ENCODE measurements at regions not wholly inside any gene's neighbourhood (a gene's known extent, or its start where the extent isn't known, plus 50 kb on each side); places are given as distances from the start of the nearest gene placed in this dataset.

DNA sequence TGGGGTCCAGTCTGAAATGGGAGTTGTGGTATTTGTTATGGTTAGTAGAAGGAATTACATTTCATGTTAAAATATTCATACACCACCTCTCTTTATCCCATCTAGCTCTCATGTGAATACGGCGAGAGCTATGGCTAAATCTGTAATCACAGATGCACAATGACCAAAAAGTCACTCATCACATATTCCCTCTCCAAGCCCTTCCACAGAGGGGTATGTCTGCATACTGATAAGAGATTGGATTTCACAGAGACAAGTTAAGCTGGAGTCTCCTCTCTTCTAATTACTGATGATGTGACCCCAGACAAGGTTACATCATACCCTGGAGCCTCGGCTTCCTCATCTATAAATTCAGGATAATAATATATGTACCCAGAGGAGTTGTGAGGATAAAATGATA lies 237.8 kb upstream of the RHOBTB1 start:
- no peak overlapping the region for H3K4me3 ChIP-seq (ENCODE audit: low read depth, low read length)
- no peak overlapping the region for H3K4me2 ChIP-seq (ENCODE audit: low read length)
- H3K9ac ChIP-seq: no peak overlapping the region
- H3K4me1 ChIP-seq: no peaks in the 10 kb centered on the region
- no peaks in the 10 kb centered on the region for H3K36me3 ChIP-seq (ENCODE audit: control insufficient read depth, insufficient read depth, low read length)
- H3K27ac ChIP-seq: no peak overlapping the region
- H2AFZ ChIP-seq: no peak overlapping the region
- H3K27me3 ChIP-seq (ENCODE audit: control insufficient read depth, insufficient read depth, low read length): no peaks in the 10 kb centered on the region
- no peaks in the 10 kb centered on the region for H3K9me3 ChIP-seq (ENCODE audit: control insufficient read depth, low read length)
- TF ChIP-seq, protein P1, sequence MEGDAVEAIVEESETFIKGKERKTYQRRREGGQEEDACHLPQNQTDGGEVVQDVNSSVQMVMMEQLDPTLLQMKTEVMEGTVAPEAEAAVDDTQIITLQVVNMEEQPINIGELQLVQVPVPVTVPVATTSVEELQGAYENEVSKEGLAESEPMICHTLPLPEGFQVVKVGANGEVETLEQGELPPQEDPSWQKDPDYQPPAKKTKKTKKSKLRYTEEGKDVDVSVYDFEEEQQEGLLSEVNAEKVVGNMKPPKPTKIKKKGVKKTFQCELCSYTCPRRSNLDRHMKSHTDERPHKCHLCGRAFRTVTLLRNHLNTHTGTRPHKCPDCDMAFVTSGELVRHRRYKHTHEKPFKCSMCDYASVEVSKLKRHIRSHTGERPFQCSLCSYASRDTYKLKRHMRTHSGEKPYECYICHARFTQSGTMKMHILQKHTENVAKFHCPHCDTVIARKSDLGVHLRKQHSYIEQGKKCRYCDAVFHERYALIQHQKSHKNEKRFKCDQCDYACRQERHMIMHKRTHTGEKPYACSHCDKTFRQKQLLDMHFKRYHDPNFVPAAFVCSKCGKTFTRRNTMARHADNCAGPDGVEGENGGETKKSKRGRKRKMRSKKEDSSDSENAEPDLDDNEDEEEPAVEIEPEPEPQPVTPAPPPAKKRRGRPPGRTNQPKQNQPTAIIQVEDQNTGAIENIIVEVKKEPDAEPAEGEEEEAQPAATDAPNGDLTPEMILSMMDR (IDR thresholded peaks at IDR 0.05): no peak
- no peaks in the 10 kb centered on the region for H3K79me2 ChIP-seq

DNA sequence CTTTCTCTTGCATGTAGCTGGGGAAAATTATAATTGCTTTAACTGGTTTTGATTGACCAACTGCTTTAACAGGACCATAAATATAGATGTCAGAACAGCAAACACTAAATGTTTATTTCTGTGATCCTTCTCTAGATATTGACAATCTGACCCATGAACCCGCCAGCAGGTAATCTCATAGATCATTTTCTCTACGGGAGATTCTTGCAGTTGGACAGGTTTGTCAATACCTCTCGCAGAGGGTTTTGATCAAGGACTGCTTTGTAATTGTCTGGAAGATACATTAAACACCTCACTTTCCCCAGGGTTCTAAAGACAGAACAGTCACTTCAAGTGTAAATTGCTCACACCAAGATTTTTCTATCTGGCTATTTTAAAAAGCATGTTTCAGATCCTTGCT lies 235.8 kb upstream of the RHOBTB1 start:
- Histone ChIP-seq H3K9me3 (ENCODE audit: control insufficient read depth, low read length) (no peaks in the 10 kb centered on the region), H3K9ac (no peak overlapping the region), H3K79me2 (no peaks in the 10 kb centered on the region), H3K27ac (no peak overlapping the region), H3K27me3 (ENCODE audit: control insufficient read depth, insufficient read depth, low read length) (no peaks in the 10 kb centered on the region), H2AFZ (no peak overlapping the region), H3K36me3 (ENCODE audit: control insufficient read depth, insufficient read depth, low read length) (no peaks in the 10 kb centered on the region), H3K4me1 (no peaks in the 10 kb centered on the region), H3K4me3 (ENCODE audit: low read depth, low read length) (no peak overlapping the region), H3K4me2 (ENCODE audit: low read length) (no peak overlapping the region)
- TF ChIP-seq, protein P1 (IDR thresholded peaks at IDR 0.05): no peak

DNA sequence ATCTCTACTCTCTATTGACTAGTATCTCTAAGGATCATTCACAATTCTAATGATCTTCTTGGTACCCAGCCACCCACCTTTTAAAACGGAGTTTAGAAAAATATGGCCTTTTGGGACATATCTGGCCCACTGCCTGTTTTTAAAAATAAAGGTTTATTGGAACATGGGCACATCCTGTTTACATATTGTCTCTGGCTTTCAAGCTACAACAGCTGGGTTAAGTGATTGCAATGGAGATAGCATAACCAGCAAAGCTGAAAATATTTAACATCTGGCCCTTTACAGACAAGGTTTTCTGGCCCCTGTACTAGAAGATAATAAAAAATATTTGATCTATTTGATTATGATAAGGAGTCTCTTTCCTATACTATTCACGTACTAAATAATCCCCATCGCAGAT lies 232.4 kb upstream of the RHOBTB1 start:
- Histone ChIP-seq H3K27ac (no peak overlapping the region), H3K9me3 (ENCODE audit: control insufficient read depth, low read length) (no peaks in the 10 kb centered on the region), H3K4me1 (no peaks in the 10 kb centered on the region), H3K4me2 (ENCODE audit: low read length) (no peak overlapping the region), H3K36me3 (ENCODE audit: control insufficient read depth, insufficient read depth, low read length) (no peaks in the 10 kb centered on the region), H3K9ac (no peak overlapping the region), H3K27me3 (ENCODE audit: control insufficient read depth, insufficient read depth, low read length) (no peaks in the 10 kb centered on the region), H3K79me2 (no peaks in the 10 kb centered on the region), H2AFZ (no peak overlapping the region), H3K4me3 (ENCODE audit: low read depth, low read length) (no peak overlapping the region)
- TF ChIP-seq, protein P1 (IDR thresholded peaks at IDR 0.05): no peak

DNA sequence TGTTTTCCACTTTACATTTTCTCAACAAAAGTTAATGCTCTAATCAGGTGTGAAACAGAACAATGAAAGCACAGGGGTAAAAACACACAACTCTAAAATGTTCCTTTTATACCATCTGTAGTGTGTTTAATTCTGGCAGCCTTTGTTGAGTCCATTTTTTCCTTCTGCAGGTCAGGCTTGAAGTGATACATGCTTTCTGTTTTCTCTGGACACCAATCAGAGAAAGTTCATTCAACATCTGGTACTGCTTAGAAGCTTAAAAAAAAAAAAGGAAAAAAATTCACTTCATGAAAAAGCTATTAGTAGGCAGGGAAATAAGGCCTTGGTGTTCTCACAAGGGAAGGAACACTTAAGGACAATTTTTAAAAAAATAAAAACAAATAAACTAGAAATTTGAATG lies 231.3 kb upstream of the RHOBTB1 start:
- H3K27me3 ChIP-seq (ENCODE audit: control insufficient read depth, insufficient read depth, low read length): no peaks in the 10 kb centered on the region
- H3K4me1 ChIP-seq: no peaks in the 10 kb centered on the region
- no peaks in the 10 kb centered on the region for H3K9me3 ChIP-seq (ENCODE audit: control insufficient read depth, low read length)
- H3K79me2 ChIP-seq: no peaks in the 10 kb centered on the region
- no peak overlapping the region for H2AFZ ChIP-seq
- H3K9ac ChIP-seq: no peak overlapping the region
- no peaks in the 10 kb centered on the region for H3K36me3 ChIP-seq (ENCODE audit: control insufficient read depth, insufficient read depth, low read length)
- H3K4me2 ChIP-seq (ENCODE audit: low read length): no peak overlapping the region
- no peak overlapping the region for H3K4me3 ChIP-seq (ENCODE audit: low read depth, low read length)
- TF ChIP-seq, protein P1 (IDR thresholded peaks at IDR 0.05): no peak
- no peak overlapping the region for H3K27ac ChIP-seq

DNA sequence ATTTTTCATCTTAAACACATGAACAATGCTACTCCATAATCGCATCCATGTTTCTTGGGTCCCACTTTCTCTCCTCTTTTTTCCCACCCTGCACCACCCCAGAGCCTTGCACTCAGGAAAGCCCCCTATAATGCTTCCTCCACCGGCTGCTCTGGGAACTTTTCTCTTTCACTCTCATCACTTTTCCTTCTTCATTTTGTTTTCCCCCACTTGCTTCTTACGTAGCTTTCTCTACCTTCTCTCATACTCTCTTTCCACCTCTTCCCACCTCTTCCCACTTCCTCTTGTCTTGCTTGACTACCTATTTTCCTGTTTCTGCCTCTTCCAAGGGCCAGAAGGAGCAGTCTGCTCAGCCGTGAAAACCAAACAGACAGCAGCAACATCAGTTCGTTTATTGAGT lies 229.5 kb upstream of the RHOBTB1 start:
- Histone ChIP-seq H3K4me1 (no peaks in the 10 kb centered on the region), H3K27ac (no peak overlapping the region), H3K36me3 (ENCODE audit: control insufficient read depth, insufficient read depth, low read length) (no peaks in the 10 kb centered on the region), H3K9ac (no peak overlapping the region), H2AFZ (no peak overlapping the region), H3K27me3 (ENCODE audit: control insufficient read depth, insufficient read depth, low read length) (no peaks in the 10 kb centered on the region), H3K79me2 (no peaks in the 10 kb centered on the region), H3K9me3 (ENCODE audit: control insufficient read depth, low read length) (no peaks in the 10 kb centered on the region), H3K4me3 (ENCODE audit: low read depth, low read length) (no peak overlapping the region), H3K4me2 (ENCODE audit: low read length) (no peak overlapping the region)
- TF ChIP-seq, protein P1 (IDR thresholded peaks at IDR 0.05): no peak

Measured in parathyroid adenoma (tissue), 2 donors.